Stimulated activated CD4-positive, alpha-beta T cell treated with anti-CD3 and anti-CD28 coated beads, TNF-alpha, amount 100 ng/mL, for 1 hour (primary cell): ENCODE measurements at regions not wholly inside any gene's neighbourhood (a gene's known extent, or its start where the extent isn't known, plus 50 kb on each side); places are given as distances from the start of the nearest gene placed in this dataset.

Source experiments
- DNase-seq, 3 donors: peaks; one replicate each; pipeline ENCODE4 v3.0.0-alpha.2; 2020; ENCODE audit warnings: low read depth in 3 of 3, low spot score in 1 of 3

GRCh38 chr10:128950159-128950915, 516.7 kb upstream of the MGMT start:
- no peak for DNase-seq

- no peak for DNase-seq
Observed at GRCh38 chr10:128950916-128951275, 516.1 kb upstream of the MGMT start.

DNA sequence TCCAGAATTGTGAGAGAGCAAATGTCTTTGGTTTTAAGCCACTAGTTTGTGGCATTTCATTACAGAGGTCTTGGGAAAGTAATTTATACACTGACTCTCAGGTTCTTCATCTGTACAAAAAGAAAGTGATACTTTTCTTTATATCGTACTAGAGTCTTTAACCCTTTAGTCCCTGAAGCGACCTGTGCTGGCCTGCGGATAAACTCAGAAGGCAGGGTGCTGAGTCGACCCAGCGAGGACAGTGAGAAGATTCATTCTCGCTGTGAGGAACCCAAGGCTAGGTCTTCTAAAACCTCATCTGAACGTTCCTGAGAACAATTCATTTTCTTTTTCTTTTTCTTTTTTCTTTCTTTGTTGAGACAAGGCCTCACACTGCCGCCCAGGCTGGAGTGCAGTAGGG, 514.2 kb upstream of the MGMT start:
- no peak for DNase-seq

DNA sequence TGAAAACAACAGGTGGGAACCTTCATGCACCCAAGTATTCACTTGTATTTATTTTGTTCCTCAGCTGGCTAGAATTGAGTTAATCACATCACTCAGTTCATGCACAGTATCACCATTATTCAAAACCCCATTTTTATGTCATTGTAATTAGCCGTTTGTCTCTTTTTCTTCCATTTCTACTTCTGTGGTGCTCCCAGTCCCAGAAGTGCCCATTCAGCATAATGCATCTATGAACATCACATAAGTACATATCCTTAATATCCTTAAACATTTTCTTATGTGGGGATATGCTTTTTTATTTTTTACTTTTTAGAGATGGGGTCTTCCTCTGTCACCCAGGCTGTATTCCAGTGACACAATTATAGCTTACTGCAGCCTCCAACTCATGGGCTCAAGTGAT, 510.9 kb upstream of the MGMT start:
- DNase-seq = no peak

- DNase-seq = no peak
Observed at GRCh38 chr10:128957221-128957620, 509.8 kb upstream of the MGMT start.

DNA sequence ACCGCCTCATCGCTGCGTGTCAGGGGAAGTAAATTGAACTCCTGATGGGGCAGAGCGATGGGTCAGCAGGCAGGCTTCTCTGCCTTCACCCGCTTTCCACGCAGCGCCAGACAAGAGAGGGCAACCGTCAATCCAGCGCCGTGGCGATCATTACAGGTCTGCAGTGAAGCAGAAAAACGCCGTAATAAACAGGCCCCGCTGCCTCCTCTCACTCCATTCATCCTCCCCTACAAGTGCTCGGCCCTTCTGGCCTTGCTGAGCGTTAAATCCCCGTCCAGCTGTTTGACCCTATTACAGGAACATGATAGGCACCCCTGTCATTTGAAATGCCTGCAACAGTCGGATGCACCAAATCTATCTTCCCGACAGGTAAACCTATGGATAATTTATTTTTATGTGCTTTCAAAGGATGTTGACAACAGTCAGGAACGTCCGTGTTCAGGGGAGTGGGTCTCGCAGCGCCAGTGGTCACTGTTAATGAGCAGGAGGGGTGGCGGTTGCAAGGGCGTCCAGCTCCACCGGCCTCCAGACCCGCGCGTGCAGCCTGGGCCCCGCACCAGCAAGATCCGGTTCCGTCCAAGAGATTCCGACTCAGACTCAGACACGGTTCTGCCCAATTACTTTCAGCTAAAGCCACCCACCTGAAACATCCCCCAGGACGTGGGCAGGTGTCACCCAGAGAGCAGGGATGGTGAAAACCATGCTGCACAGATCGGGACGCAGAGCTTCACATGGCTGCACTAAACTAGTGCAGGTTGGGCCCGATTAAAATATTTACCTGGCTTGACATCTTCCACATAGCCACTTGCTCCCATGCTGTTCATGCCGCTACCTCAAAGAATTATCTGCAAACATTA, 508.0 kb upstream of the MGMT start:
- DNase-seq = no peak

- DNase-seq = no peak
Observed at GRCh38 chr10:128959746-128960145, 507.3 kb upstream of the MGMT start.

DNA sequence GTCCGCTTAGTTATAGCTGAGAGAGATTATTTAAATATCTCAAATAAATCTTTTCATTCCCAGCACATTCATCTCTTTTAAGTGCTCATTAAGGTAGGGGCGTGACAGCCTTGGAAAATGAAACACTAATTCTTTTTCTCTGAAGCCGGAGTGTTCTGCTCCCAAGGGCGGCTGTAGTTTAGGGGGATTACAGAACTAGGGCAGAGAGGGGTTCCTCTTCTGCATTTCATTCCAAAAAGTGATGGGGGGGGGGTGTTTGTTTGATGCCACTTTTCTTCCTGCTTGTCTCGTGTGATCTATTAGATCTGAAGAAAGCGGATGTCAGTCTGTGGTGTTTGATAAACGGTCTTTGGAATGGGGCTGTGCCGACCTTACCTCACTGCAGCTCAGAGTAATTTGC, 506.5 kb upstream of the MGMT start:
- no peak for DNase-seq

GRCh38 chr10:128962182-128962581, 504.9 kb upstream of the MGMT start:
- DNase-seq = no peak

DNA sequence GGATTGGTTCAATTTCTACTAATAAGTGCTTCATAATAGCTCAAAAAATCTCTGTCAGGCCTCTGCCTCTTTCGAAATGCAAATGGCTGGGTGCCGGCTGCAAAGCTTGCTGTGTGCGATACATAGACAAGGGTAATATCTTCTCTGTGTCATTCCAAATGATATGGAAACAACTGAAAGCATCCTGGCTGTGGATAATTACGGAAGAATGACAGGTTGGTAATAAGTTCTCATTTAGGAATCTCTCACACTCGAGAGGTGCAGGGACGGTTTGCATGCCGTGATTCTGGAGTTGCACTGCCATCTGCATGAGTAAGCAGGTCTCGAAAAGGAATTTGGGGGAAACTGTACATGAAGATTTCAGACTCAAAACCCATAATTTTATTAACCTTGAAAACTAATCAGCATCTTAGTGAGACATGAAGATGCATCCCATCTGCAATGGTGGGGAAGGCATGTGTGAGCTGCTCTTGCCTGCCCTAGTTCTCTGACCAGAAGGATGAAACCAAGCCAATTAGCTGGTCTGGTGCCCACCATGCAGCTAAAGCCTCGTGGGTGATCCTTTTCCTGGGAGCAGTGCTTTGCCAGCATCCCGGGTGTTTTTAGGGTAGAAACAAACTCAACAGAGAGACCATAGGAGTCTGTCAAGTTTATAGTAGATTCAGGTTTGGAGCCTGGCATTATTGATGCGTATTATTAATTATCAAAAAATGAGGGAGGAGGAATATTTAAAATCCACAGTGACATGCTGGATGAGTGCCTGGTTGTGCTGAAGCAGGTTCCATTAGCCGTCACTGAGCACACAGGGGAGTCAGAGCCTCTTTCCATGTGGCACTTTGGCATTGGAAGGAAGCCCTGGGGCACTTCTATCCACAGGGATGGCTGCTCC, 503.6 kb upstream of the MGMT start:
- DNase-seq = no peak

DNA sequence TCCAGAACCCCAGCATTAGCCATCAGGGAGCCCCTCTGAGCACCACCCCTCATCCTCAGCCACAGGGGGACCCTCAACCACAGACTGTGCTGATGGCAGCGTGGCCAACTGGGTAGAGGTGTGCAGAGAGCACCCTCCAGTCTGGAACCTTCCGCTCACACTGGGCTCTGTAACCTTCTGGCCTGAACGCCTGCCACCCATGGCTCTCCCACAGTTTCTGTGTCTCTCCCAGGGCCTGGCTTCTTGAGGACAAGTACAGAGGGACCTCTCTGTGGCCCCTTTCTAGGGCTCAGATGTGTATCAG, 503.0 kb upstream of the MGMT start:
- no peak for DNase-seq

DNA sequence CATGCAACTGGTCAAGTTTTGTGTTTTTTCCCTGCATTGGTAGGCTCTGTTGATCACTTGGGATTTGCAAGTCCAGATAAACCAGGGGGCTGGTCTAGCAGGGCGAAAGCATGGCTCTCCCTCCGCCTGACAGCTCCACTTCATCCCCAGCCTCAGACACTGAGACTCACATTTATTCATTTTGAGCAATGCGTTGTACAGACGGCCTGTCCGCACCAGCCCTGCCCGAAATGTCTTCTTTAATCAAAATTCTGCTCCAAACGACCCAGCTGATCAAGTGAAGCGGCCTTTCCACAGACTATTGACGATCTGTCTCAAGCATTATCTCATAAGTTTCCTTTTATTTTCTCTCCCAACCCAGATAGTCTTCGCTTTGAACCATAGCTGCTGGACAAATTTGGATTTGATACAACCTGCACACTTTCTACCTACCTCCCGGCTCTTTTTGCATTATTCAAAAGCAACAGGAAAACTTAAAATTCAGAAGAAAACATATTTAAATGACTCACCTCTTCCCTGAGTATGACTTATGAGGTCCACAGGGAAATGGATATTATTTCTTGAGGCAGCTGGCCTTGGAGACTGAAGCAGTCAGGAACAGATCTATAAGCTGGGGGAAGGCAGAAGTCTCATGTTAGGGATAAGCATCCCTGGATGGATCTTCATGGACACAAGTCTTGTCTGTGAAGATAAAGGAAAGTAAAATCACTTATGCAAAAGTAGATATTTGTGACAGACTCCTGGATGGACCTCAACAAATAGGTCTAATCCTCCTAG, 498.9 kb upstream of the MGMT start:
- no peak for DNase-seq

GRCh38 chr10:128969551-128969950, 497.5 kb upstream of the MGMT start:
- DNase-seq = no peak

- no peak for DNase-seq
Observed at GRCh38 chr10:128971374-128972035, 495.5 kb upstream of the MGMT start.

GRCh38 chr10:128972036-128972405, 495.0 kb upstream of the MGMT start:
- DNase-seq = no peak

GRCh38 chr10:128973221-128973620, 493.8 kb upstream of the MGMT start:
- no peak for DNase-seq

DNA sequence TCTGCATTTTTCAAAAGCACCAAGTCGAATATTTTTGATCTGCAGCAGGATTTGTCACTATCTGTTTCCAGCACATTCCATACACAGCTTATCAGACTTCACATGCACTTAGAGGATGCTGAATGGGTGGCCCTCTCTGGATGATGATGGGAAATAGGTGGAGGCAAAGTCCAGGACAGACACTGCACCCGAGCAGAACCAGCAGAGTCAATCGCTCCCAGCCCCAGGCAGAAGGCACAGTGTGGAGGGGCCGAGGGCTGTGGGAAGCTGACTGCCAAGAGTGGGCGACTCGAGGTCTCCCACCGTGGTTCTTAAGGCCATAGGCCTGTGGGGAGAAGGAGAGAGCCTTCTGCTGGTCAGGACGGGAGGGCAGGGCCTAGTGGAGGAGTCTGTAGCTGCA, 490.2 kb upstream of the MGMT start:
- DNase-seq = no peak

DNA sequence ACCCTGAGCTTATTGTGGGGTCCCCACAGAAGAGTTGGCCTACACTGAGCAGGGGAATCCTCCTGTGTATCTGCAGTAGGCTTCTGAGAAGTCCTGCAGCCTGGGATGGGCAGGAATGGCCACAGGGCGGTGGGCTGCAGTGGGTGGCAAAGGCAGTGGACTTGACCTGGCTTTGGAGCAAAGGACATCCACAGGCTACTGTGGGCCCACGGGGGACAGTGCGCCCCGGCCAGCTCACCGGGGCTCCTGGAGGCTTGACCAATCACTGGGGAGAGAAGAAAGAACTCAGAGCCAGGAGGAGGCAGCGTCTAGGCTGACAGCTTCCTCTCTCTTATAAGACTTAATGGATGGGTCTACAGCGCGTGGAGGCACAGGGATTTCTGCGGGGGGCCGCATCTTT, 488.8 kb upstream of the MGMT start:
- DNase-seq = no peak

- no peak for DNase-seq
Observed at GRCh38 chr10:128979405-128979804, 487.6 kb upstream of the MGMT start.

DNA sequence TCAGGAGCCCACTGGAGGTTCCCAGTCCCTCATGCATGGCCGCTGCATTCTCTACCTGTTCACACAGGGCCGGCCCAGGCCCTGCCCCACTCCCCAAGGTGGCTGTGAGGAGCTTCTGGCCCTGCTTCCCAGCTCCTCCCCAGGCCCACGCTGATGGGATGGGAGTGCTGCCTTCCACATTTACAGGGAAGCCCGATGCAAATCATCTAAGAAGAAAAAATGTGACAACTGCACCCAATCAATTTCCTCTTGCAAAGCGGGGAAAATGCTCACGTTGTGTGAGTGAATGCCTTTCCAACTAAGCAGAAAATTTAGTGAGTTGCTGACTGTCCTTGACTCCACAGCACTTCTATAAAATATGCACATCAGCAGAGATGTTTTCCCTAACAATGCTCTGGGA, 485.8 kb upstream of the MGMT start:
- no peak for DNase-seq
